Central memory CD8-positive, alpha-beta T cell (primary cell): ENCODE measurements at regions not wholly inside any gene's neighbourhood (a gene's known extent, or its start where the extent isn't known, plus 50 kb on each side); places are given as distances from the start of the nearest gene placed in this dataset.

Source experiments
- ATAC-seq: fragments of 150-1000 bp; cut with Tn5 transposase; replicated peaks from 2 replicates; pipeline ENCODE4 v1.10.0; 2022; ENCODE audit warnings: mild to moderate bottlenecking, moderate FRiP score, moderate number of reproducible peaks; ENCODE audit not compliant: poor library complexity, severe bottlenecking; ENCODE audit errors: extremely low read depth
- DNase-seq, 2 donors: peaks; one replicate each; pipeline ENCODE4 v3.0.0; 2021; ENCODE audit warnings: low spot score in 2 of 2
- H3K27ac Mint-ChIP-seq: one replicate; pipeline ENCODE4 v1.8.0; 2022; ENCODE audit warnings: low read depth, mild to moderate bottlenecking, moderate library complexity, mixed read lengths
- H3K27me3 Mint-ChIP-seq: one replicate; pipeline ENCODE4 v1.8.0; 2022; ENCODE audit warnings: mixed read lengths
- H3K36me3 Mint-ChIP-seq: one replicate; pipeline ENCODE4 v1.8.0; 2022; ENCODE audit warnings: mild to moderate bottlenecking, moderate library complexity, mixed read lengths; ENCODE audit not compliant: insufficient read depth
- H3K4me1 Mint-ChIP-seq: one replicate; pipeline ENCODE4 v1.8.0; 2022; ENCODE audit warnings: mixed read lengths
- H3K4me3 Mint-ChIP-seq: one replicate; pipeline ENCODE4 v1.8.0; 2022; ENCODE audit warnings: mild to moderate bottlenecking, moderate library complexity, mixed read lengths
- H3K9me3 Mint-ChIP-seq: one replicate; pipeline ENCODE4 v1.8.0; 2022; ENCODE audit warnings: mixed read lengths

DNA sequence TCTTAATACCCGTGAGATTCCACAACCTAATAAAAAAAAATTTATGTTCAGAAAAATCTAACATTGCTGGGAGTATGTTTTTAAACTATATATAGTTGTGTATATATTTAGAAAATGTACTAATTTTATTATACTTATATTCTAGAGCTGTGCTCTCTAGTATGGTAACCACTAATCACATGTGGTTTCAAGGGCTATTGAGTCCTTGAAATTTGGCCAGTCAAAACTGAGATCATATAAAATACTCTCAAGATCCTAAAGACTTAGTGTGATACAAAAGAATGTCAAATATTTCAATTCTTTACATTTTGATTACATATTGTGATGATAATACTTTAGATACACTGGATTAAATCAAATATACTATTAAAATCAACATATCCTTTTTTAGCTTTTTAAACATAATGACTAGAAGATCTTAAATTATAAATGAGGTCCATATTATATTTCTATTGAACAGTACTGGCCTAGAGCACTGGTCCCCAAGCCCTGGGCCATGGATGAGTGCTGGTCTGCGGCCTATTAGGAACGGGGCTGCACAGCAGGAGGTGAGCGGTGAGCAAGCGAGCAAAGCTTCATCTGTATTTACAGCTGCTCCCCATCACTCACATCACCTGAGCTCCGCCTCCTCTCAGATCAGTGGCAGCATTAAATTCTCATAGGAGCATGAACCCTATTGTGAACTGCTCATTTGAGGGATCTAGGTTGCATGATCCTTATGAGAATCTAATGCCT, 176.5 kb upstream of the NBEA start:
- Mint-ChIP-seq H3K9me3 (peaks cover 16% of the 10 kb centered on the region), H3K4me1 (no peaks in the 10 kb centered on the region), H3K27ac (no peak overlapping the region), H3K36me3 (no peaks in the 10 kb centered on the region), H3K27me3 (no peaks in the 10 kb centered on the region), H3K4me3 (no peak overlapping the region)
- DNase-seq (no peak), ATAC-seq (no peak)

- no peak for DNase-seq
- Mint-ChIP-seq H3K9me3 (peaks cover 16% of the 10 kb centered on the region), H3K4me3 (no peak overlapping the region), H3K27ac (no peak overlapping the region), H3K36me3 (no peaks in the 10 kb centered on the region), H3K27me3 (no peaks in the 10 kb centered on the region), H3K4me1 (no peaks in the 10 kb centered on the region)
- no peak for ATAC-seq
Measured at GRCh38 chr13:34767778-34768177, 174.3 kb upstream of the NBEA start.

DNA sequence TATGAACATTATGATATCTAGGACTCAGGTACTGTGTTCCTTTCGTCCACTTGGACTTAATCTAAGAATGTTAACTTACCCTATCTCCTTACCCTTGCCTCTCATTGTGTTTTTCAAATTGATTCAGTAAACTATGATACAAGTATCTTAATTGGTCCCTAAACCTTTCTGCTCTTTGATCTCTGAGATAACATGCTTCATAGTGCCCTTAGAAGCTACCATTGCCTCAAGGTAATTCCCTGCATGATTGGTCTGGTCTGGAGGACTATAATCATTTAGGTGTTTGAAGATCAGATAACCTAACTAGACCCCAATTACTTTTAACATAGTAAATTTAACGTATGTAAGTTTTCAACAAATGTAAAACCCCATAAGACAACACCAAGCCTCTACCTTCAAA, 169.9 kb upstream of the NBEA start:
- H3K27me3 Mint-ChIP-seq: no peaks in the 10 kb centered on the region

GRCh38 chr13:34772881-34773280, 169.2 kb upstream of the NBEA start:
- no peak overlapping the region for H3K4me3 Mint-ChIP-seq
- DNase-seq (no peak), ATAC-seq (no peak)
- H3K36me3 Mint-ChIP-seq: peaks cover 2% of the 10 kb centered on the region
- no peak overlapping the region for H3K27ac Mint-ChIP-seq
- no peaks in the 10 kb centered on the region for H3K27me3 Mint-ChIP-seq
- peaks cover 13% of the 10 kb centered on the region for H3K9me3 Mint-ChIP-seq
- no peaks in the 10 kb centered on the region for H3K4me1 Mint-ChIP-seq

More for the DNA sequence above, 169.9 kb upstream of the NBEA start:
- Mint-ChIP-seq H3K36me3 (peaks cover 2% of the 10 kb centered on the region), H3K4me1 (no peaks in the 10 kb centered on the region), H3K4me3 (no peak overlapping the region), H3K27ac (no peak overlapping the region), H3K9me3 (peaks cover 12% of the 10 kb centered on the region)
- DNase-seq: no peak
- no peak for ATAC-seq

DNA sequence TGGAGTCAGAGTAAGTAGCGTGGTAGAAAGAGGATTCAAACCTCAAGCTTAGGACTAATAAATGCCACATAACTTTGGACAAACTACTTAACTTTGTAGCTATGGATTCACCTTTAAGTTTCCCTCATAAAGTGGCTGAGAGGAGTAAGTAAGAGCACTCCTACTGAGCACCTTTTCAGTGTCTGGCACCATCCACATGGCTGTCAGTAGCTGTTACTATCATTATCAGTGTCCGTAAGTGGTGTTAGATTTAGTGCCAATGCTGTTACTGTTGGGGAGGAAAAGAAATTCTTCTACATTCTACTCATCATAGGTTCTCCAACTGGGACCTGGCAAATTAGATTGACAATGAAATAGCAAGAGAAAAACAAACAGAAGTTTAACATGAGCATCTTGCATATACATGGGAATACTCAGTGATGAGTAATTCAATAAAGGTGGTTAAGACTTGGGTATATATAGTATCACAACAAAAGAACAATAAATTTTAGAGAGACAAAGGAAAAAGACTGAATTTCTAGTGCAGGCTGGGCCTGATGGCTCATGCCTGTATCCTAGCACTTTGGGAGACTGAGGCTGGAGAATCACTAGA, 165.6 kb upstream of the NBEA start:
- no peak overlapping the region for H3K27ac Mint-ChIP-seq
- no peak overlapping the region for H3K4me3 Mint-ChIP-seq
- no peaks in the 10 kb centered on the region for H3K4me1 Mint-ChIP-seq
- peaks cover 11% of the 10 kb centered on the region for H3K9me3 Mint-ChIP-seq
- ATAC-seq (no peak), DNase-seq (no peak)
- no peaks in the 10 kb centered on the region for H3K27me3 Mint-ChIP-seq
- peaks cover 2% of the 10 kb centered on the region for H3K36me3 Mint-ChIP-seq

DNA sequence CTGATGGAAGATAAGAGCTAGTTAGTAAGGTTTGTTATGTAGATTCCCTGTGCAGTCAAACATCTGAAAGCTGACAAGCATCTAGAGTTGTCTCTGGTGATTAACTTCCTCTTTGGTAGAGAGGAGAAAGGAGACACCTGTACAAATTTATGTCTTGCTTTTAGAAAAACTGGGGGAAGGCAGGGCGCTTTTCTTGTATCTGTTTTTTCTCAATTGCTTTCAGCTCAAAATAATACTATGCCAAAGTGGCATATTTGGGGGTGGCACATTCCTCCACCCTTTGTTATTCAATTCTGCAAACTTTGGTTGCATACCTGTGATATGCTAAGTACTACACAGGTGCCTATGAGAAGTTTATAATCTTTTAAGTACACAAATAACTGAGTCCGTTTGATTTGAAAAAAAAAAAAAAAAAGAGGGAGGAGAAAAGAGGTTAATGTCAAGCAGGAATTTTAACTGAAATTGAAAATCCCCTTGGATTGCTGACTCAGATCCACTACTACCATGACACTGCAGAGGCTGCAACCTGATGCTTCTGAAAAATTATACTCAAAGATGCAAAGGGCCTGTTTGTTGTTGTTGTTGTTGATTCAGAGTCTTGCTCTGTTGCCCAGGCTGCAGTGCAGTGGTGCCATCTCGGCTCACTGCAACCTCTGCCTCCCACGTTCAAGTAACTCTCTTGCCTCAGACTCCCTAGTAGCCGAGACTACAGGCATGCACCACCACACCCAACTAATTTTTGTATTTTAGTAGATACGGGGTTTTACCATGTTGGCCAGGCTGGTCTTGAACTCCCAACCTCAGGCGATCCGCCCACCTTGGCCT, 164.8 kb upstream of the NBEA start:
- no peak for ATAC-seq
- Mint-ChIP-seq H3K4me3 (no peak overlapping the region), H3K9me3 (peaks cover 18% of the 10 kb centered on the region), H3K27ac (no peak overlapping the region), H3K4me1 (no peaks in the 10 kb centered on the region), H3K27me3 (no peaks in the 10 kb centered on the region), H3K36me3 (peaks cover 2% of the 10 kb centered on the region)
- DNase-seq: no peak

DNA sequence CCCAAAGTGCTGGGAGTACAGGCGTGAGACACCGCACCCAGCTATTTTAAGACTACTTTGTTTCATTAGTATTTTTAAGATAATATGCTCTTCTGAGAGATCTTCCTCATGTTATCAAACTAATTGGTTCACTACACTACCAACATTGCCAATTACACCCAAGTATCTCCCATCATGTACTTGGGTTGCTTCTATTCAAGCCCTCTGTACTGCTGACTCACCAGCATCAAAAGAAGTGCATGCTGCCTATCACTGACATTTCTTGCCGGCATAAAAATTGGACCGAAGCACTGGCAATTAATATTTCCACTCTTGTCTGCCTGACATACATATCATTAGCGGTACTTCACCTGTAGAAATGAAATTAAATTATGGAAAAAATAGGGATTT, 164.2 kb upstream of the NBEA start:
- no peak overlapping the region for H3K27ac Mint-ChIP-seq
- DNase-seq (no peak), ATAC-seq (no peak)
- no peaks in the 10 kb centered on the region for H3K4me1 Mint-ChIP-seq
- peaks cover 2% of the 10 kb centered on the region for H3K36me3 Mint-ChIP-seq
- no peaks in the 10 kb centered on the region for H3K27me3 Mint-ChIP-seq
- H3K4me3 Mint-ChIP-seq: no peak overlapping the region
- H3K9me3 Mint-ChIP-seq: peaks cover 20% of the 10 kb centered on the region

GRCh38 chr13:34779171-34779570, 162.9 kb upstream of the NBEA start:
- Mint-ChIP-seq H3K27me3 (no peaks in the 10 kb centered on the region), H3K27ac (no peak overlapping the region), H3K4me1 (no peaks in the 10 kb centered on the region), H3K9me3 (peaks cover 20% of the 10 kb centered on the region), H3K4me3 (no peak overlapping the region), H3K36me3 (peaks cover 2% of the 10 kb centered on the region)
- DNase-seq (no peak), ATAC-seq (no peak)

DNA sequence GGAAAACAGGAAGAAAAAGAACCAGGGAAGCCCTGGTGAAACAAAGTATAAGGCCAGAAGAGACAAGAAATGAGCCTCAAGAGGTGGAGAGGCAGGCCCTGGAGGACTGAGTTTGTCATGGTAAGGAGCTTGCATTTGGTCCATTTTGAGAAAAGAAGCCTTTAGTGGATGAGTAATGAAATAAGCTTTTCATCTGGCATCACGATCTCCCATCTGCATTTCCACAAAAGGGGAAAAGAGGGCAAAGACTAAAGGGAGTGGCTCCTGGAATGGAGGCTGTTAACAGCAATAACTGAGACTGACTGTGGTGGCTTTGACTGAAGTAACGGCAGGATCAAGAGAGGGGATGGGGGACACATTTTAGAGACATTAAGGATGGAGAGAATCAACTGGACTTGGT, 148.8 kb upstream of the NBEA start:
- H3K36me3 Mint-ChIP-seq: no peaks in the 10 kb centered on the region
- no peak overlapping the region for H3K4me3 Mint-ChIP-seq
- DNase-seq (no peak), ATAC-seq (no peak)
- no peaks in the 10 kb centered on the region for H3K4me1 Mint-ChIP-seq
- peaks cover 30% of the 10 kb centered on the region for H3K9me3 Mint-ChIP-seq
- no peak overlapping the region for H3K27ac Mint-ChIP-seq
- no peaks in the 10 kb centered on the region for H3K27me3 Mint-ChIP-seq

DNA sequence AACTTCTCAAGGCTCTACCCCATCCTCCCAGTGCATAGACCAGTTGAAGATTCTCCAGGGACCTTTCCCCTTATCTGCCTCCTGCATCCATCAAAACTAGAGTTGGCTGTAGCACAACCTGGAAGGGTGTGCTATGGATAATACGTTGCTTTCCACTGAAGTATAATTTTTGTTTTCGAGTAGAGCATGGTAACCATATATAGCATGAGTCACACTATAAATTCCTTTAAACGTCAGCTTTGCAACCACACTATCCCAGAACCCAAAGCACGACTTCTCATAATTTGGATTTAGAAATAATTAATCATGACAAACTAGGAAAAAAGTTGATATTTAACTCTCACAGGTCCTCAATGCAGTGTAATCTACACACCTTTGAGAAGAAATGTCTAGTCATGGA, 138.3 kb upstream of the NBEA start:
- no peak for ATAC-seq
- DNase-seq: no peak

DNA sequence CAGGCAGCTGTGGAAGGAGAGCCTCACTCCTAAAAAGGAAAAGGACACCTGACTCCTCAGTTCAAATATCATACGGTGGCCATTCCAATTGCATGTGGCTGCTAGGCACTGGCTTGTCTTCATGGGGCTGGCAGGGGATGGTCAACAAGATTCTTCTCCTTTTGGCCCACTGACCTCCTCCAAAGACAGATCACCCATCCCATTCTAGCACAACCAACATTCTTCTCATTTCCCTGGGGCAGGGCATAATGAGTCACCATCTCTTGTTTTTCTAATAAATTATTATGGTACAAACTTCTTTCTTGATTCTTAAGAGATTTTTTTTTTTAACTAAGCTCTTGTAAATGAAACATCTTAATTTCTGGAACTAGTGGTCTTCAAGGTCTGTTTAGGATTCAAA, 136.7 kb upstream of the NBEA start:
- H3K27ac Mint-ChIP-seq: no peak overlapping the region
- no peak for ATAC-seq
- no peaks in the 10 kb centered on the region for H3K27me3 Mint-ChIP-seq
- peaks cover 2% of the 10 kb centered on the region for H3K36me3 Mint-ChIP-seq
- no peaks in the 10 kb centered on the region for H3K4me1 Mint-ChIP-seq
- no peak overlapping the region for H3K4me3 Mint-ChIP-seq
- peaks cover 15% of the 10 kb centered on the region for H3K9me3 Mint-ChIP-seq
- DNase-seq: no peak

More for the DNA sequence above, 138.3 kb upstream of the NBEA start:
- H3K27ac Mint-ChIP-seq: no peak overlapping the region
- peaks cover 2% of the 10 kb centered on the region for H3K36me3 Mint-ChIP-seq
- H3K27me3 Mint-ChIP-seq: no peaks in the 10 kb centered on the region
- H3K4me3 Mint-ChIP-seq: no peak overlapping the region
- peaks cover 25% of the 10 kb centered on the region for H3K9me3 Mint-ChIP-seq
- no peaks in the 10 kb centered on the region for H3K4me1 Mint-ChIP-seq

DNA sequence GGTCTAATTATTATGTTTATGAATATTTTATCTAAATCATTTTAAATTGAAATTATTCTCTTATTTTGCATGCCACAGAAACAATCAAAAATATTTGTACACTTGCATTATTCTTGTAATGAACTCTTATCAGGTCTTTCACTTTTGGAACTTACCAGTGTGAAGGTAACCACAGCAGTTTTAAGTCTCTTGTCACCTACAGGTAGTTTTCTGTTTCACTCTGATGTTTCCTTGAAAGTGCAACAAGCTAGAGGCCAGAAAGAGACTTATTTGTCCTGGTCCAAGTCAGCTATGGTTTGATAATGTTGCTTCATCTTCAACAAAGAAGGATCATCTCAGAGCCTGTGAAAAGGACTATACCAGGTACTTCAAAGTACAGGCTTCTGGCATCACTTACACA, 133.4 kb upstream of the NBEA start:
- Mint-ChIP-seq H3K4me3 (no peak overlapping the region), H3K9me3 (peaks cover 16% of the 10 kb centered on the region), H3K4me1 (no peaks in the 10 kb centered on the region), H3K36me3 (no peaks in the 10 kb centered on the region), H3K27ac (no peak overlapping the region), H3K27me3 (no peaks in the 10 kb centered on the region)
- DNase-seq (no peak), ATAC-seq (no peak)

GRCh38 chr13:34810996-34811395, 131.1 kb upstream of the NBEA start:
- no peak for ATAC-seq
- Mint-ChIP-seq H3K36me3 (no peaks in the 10 kb centered on the region), H3K4me3 (no peak overlapping the region), H3K27me3 (no peaks in the 10 kb centered on the region), H3K9me3 (peaks cover 21% of the 10 kb centered on the region), H3K27ac (no peak overlapping the region), H3K4me1 (no peaks in the 10 kb centered on the region)
- no peak for DNase-seq
